Omental fat pad (tissue), 3 donors: ENCODE measurements at regions not wholly inside any gene's neighbourhood (a gene's known extent, or its start where the extent isn't known, plus 50 kb on each side); places are given as distances from the start of the nearest gene placed in this dataset.
"Not testable (repeated sequence)": the region's sequence is repeated elsewhere in the genome, so short reads cannot be mapped to it uniquely, and the experiment has no call there.

ENCODE experiments used
- ATAC-seq: fragments of 150-250 bp; one replicate; pipeline ENCODE4 v1.9.1; 2016; ENCODE audit warnings: mild to moderate bottlenecking, moderate library complexity; ENCODE audit not compliant: low FRiP score
- DNase-seq: peaks from one replicate; pipeline ENCODE4 v3.0.0-alpha.2; 2019; ENCODE audit warnings: low spot score
- CTCF ChIP-seq, 3 donors: fragments of 450-650 bp; IDR thresholded peaks; one replicate each; pipeline ENCODE4 v1.5.1; 2016 to 2017; ENCODE audit warnings: antibody characterized with exemption in 3 of 3, mild to moderate bottlenecking in 3 of 3, moderate library complexity in 2 of 3

- TF ChIP-seq CTCF (IDR thresholded peaks at IDR 0.05), result no peak
- DNase-seq (no peak), ATAC-seq (no peak)
Measured at GRCh38 chr16:66175636-66176035, 190.9 kb upstream of the CDH5 start.

- DNase-seq, result no peak
- ATAC-seq, result no peak
- TF ChIP-seq CTCF (IDR thresholded peaks at IDR 0.05), result no peak
Measured at GRCh38 chr16:66175058-66175457, 191.4 kb upstream of the CDH5 start.

- not testable (repeated sequence) for DNase-seq, ATAC-seq
Measured at GRCh38 chr16:66173796-66174195, 192.7 kb upstream of the CDH5 start.

- not testable (repeated sequence) for ATAC-seq, DNase-seq
Measured at GRCh38 chr16:66173181-66173580, 193.3 kb upstream of the CDH5 start.

- DNase-seq (no peak), ATAC-seq (no peak)
- TF ChIP-seq CTCF (IDR thresholded peaks at IDR 0.05), result no peak
Measured at GRCh38 chr16:66172463-66172862, 194.0 kb upstream of the CDH5 start.

- no peak for TF ChIP-seq CTCF (IDR thresholded peaks at IDR 0.05)
- no peak for DNase-seq
- no peak for ATAC-seq
Measured at GRCh38 chr16:66171578-66171977, 194.9 kb upstream of the CDH5 start.

GRCh38 chr16:66170989-66171388, 195.5 kb upstream of the CDH5 start:
- ATAC-seq (no peak), DNase-seq (no peak)
- no peak for TF ChIP-seq CTCF (IDR thresholded peaks at IDR 0.05)

GRCh38 chr16:66169817-66170216, 196.7 kb upstream of the CDH5 start:
- TF ChIP-seq CTCF (IDR thresholded peaks at IDR 0.05), result no peak
- no peak for DNase-seq
- ATAC-seq, result no peak
